Liver (tissue), 8 donors: ENCODE measurements at regions not wholly inside any gene's neighbourhood (a gene's known extent, or its start where the extent isn't known, plus 50 kb on each side); places are given as distances from the start of the nearest gene placed in this dataset.

Source experiments
- DNase-seq: peaks from one replicate; pipeline ENCODE4 v3.0.0-alpha.2; 2017; ENCODE audit warnings: low spot score
- H3K27ac ChIP-seq, 2 donors: one replicate each; pipeline ENCODE4 v1.7.0; 2013; ENCODE audit warnings: inconsistent platforms in 2 of 2, low read length in 2 of 2, control low read depth in 1 of 2, low read depth in 1 of 2, mild to moderate bottlenecking in 1 of 2
- H3K27me3 ChIP-seq, 4 donors: one replicate each; pipeline versions ENCODE4 v1.6.1 to v1.7.0; 2013; ENCODE audit warnings: low read length in 3 of 4, inconsistent platforms in 1 of 4, mild to moderate bottlenecking in 1 of 4, moderate library complexity in 1 of 4; ENCODE audit not compliant: control insufficient read depth in 4 of 4, insufficient read depth in 4 of 4
- H3K36me3 ChIP-seq, 4 donors: one replicate each; pipeline versions ENCODE4 v1.6.1 to v1.7.0; 2013; ENCODE audit warnings: low read length in 3 of 4, mild to moderate bottlenecking in 3 of 4, low read depth in 1 of 4, moderate library complexity in 1 of 4; ENCODE audit not compliant: control insufficient read depth in 4 of 4, insufficient read depth in 3 of 4
- H3K4me1 ChIP-seq, 4 donors: one replicate each; pipeline versions ENCODE4 v1.6.1 to v1.7.0; 2013; ENCODE audit warnings: low read length in 3 of 4, mild to moderate bottlenecking in 3 of 4, moderate library complexity in 1 of 4; ENCODE audit not compliant: control insufficient read depth in 4 of 4, insufficient read depth in 4 of 4
- H3K4me3 ChIP-seq, 3 donors: one replicate each; pipeline versions ENCODE4 v1.6.1 to v1.7.0; 2013; ENCODE audit warnings: low read length in 3 of 3, control low read depth in 1 of 3, low read depth in 1 of 3, mild to moderate bottlenecking in 1 of 3
- H3K9ac ChIP-seq, 2 donors: one replicate each; pipeline ENCODE4 v1.7.0; 2013; ENCODE audit warnings: low read length in 2 of 2, mild to moderate bottlenecking in 2 of 2, moderate library complexity in 2 of 2, control low read depth in 1 of 2, low read depth in 1 of 2
- H3K9me3 ChIP-seq, 4 donors: one replicate each; pipeline versions ENCODE4 v1.6.1 to v1.7.0; 2013; ENCODE audit warnings: low read length in 3 of 4; ENCODE audit not compliant: control insufficient read depth in 4 of 4
- ATF3 ChIP-seq: IDR thresholded peaks from 2 replicates; pipeline ENCODE4 v1.6.1; 2016; ENCODE audit warnings: antibody characterized with exemption
- CTCF ChIP-seq: fragments of 150-350 bp; IDR thresholded peaks from 2 replicates; pipeline ENCODE4 v1.5.1; 2017; ENCODE audit warnings: improper control_type of control experiment, low read depth, low read length; ENCODE audit not compliant: missing input control
- FOXA1 ChIP-seq: IDR thresholded peaks from 2 replicates; pipeline ENCODE4 v1.6.1; 2016; ENCODE audit warnings: antibody characterized with exemption
- FOXA2 ChIP-seq: IDR thresholded peaks from 2 replicates; pipeline ENCODE4 v1.6.1; 2016; ENCODE audit warnings: antibody characterized with exemption
- GABPA ChIP-seq, 2 donors: IDR thresholded peaks in 1 of 2; conservative IDR thresholded peaks in 1 of 2; 2 replicates each; pipeline ENCODE4 v1.6.1; 2016; ENCODE audit warnings: antibody characterized with exemption in 2 of 2, mild to moderate bottlenecking in 1 of 2, moderate library complexity in 1 of 2
- HNF4A ChIP-seq, 2 donors: conservative IDR thresholded peaks; 2 replicates each; pipeline ENCODE4 v1.6.1; 2016; ENCODE audit warnings: antibody characterized with exemption in 2 of 2, mild to moderate bottlenecking in 2 of 2
- JUND ChIP-seq, 2 donors: IDR thresholded peaks; 2 replicates each; pipeline ENCODE4 v1.6.1; 2016; ENCODE audit warnings: antibody characterized with exemption in 2 of 2
- MAX ChIP-seq: IDR thresholded peaks from 2 replicates; pipeline ENCODE4 v1.6.1; 2016; ENCODE audit warnings: antibody characterized with exemption
- NR2F2 ChIP-seq: IDR thresholded peaks from 2 replicates; pipeline ENCODE4 v1.6.1; 2016; ENCODE audit warnings: antibody characterized with exemption
- RAD21 ChIP-seq, 2 donors: IDR thresholded peaks; 2 replicates each; pipeline ENCODE4 v1.6.1; 2016; ENCODE audit warnings: antibody characterized with exemption in 2 of 2, mild to moderate bottlenecking in 2 of 2
- REST ChIP-seq: IDR thresholded peaks from 2 replicates; pipeline ENCODE4 v1.6.1; 2016; ENCODE audit warnings: antibody characterized with exemption, mild to moderate bottlenecking
- RXRA ChIP-seq, 2 donors: IDR thresholded peaks; 2 replicates each; pipeline ENCODE4 v1.6.1; 2017 to 2018; ENCODE audit warnings: antibody characterized with exemption in 2 of 2, mild to moderate bottlenecking in 1 of 2
- SP1 ChIP-seq: IDR thresholded peaks from 2 replicates; pipeline ENCODE4 v1.6.1; 2018; ENCODE audit warnings: antibody characterized with exemption, mild to moderate bottlenecking
- TAF1 ChIP-seq: conservative IDR thresholded peaks from 2 replicates; pipeline ENCODE4 v1.6.1; 2016; ENCODE audit warnings: antibody characterized with exemption, mild to moderate bottlenecking
- YY1 ChIP-seq: IDR thresholded peaks from 2 replicates; pipeline ENCODE4 v1.6.1; 2016; ENCODE audit warnings: antibody characterized with exemption, mild to moderate bottlenecking
- ZBTB33 ChIP-seq: IDR thresholded peaks from 2 replicates; pipeline ENCODE4 v1.6.1; 2016; ENCODE audit warnings: antibody characterized with exemption
- WGBS: extraction: QIAGEN DNeasy Blood & Tissue Kit; methylation state at CpG from one replicate; pipeline ENCODE4 v1.1.7; 2013; 5-methylcytosine and 5-hydroxymethylcytosine counted together
- donor health status: healthy.
- donor health status: healthy.
- donor health status: healthy.
- donor health status: healthy.
- donor health status: healthy.

GRCh38 chr2:81549646-81550045 lies 1245.1 kb upstream of the LRRTM1 start (continued):
- no peak for TF ChIP-seq ZBTB33

- 72% methylated on average over 2 of the region's 2 CpGs for WGBS
- TF ChIP-seq HNF4A (conservative IDR thresholded peaks at IDR 0.05) (no peak), YY1 (no peak), REST (no peak), TAF1 (no peak), ATF3 (no peak), GABPA (IDR thresholded peaks at IDR 0.05 in 1 of 2, conservative IDR thresholded peaks at IDR 0.05 in 1 of 2) (no peak), SP1 (no peak), ZBTB33 (no peak), FOXA1 (no peak), RAD21 (IDR thresholded peaks at IDR 0.05) (no peak), MAX (no peak), JUND (IDR thresholded peaks at IDR 0.05) (no peak), CTCF (no peak), RXRA (IDR thresholded peaks at IDR 0.05) (no peak), FOXA2 (no peak), NR2F2 (no peak)
- H3K36me3 ChIP-seq, result no peaks in the 10 kb centered on the region
- DNase-seq, result no peak
- H3K27me3 ChIP-seq, result no peaks in the 10 kb centered on the region
- no peak overlapping the region for H3K9ac ChIP-seq
- H3K27ac ChIP-seq, result no peak overlapping the region
- H3K9me3 ChIP-seq, result no peaks in the 10 kb centered on the region
- H3K4me1 ChIP-seq, result no peaks in the 10 kb centered on the region
- no peak overlapping the region for H3K4me3 ChIP-seq
Observed at GRCh38 chr2:81545626-81546025, 1241.1 kb upstream of the LRRTM1 start.
